Prostate gland (tissue), 2 donors: ENCODE measurements at regions not wholly inside any gene's neighbourhood (a gene's known extent, or its start where the extent isn't known, plus 50 kb on each side); places are given as distances from the start of the nearest gene placed in this dataset.

Source experiments
- DNase-seq: peaks from one replicate; pipeline ENCODE4 v3.0.0-alpha.2; 2019; ENCODE audit warnings: low spot score
- H3K27ac ChIP-seq, 2 donors: fragments of 200-600 bp; sonication (generic); 2 replicates each; pipeline ENCODE4 v1.5.1; 2017 to 2019
- H3K27me3 ChIP-seq: fragments of 200-600 bp; sonication (generic); replicated peaks from 2 replicates; pipeline ENCODE4 v1.5.1; 2019; ENCODE audit not compliant: insufficient read depth
- H3K36me3 ChIP-seq, 2 donors: fragments of 200-600 bp; sonication (generic); 1 replicate in 1 of 2; 2 replicates in 1 of 2; pipeline versions ENCODE4 v1.5.1 to v1.8.1; 2017 to 2019
- H3K4me1 ChIP-seq: fragments of 200-600 bp; sonication (generic); replicated peaks from 2 replicates; pipeline ENCODE4 v1.5.1; 2019
- H3K4me3 ChIP-seq, 2 donors: fragments of 200-600 bp; sonication (generic); 2 replicates each; pipeline ENCODE4 v1.5.1; 2017 to 2019
- H3K9me3 ChIP-seq: fragments of 200-600 bp; sonication (generic); 2 replicates; pipeline ENCODE4 v1.5.1; 2017
- CTCF ChIP-seq, 4 experiments: fragments of 200-600 bp in 2 of 4; fragments of 450-650 bp in 2 of 4; sonication (generic) in 2 of 4; IDR thresholded peaks; 1 replicate in 3 of 4; 2 replicates in 1 of 4; pipeline ENCODE4 v1.5.1; 2016 to 2019; ENCODE audit warnings: antibody characterized with exemption in 4 of 4, mild to moderate bottlenecking in 2 of 4, moderate library complexity in 2 of 4
- POLR2A ChIP-seq: fragments of 450-650 bp; IDR thresholded peaks from one replicate; pipeline ENCODE4 v1.6.1; 2016; ENCODE audit warnings: antibody characterized with exemption, mild to moderate bottlenecking
- POLR2AphosphoS5 ChIP-seq: sonication (generic); formaldehyde crosslinking; IDR thresholded peaks from one replicate; pipeline ENCODE4 v1.6.1; 2017; ENCODE audit warnings: antibody characterized with exemption
- WGBS: methylation state at CpG from one replicate; pipeline ENCODE4 v1.1.5; 2018; 5-methylcytosine and 5-hydroxymethylcytosine counted together
- intact Hi-C: fragments of 100-400 bp; cut with DNase I; formaldehyde crosslinking; loops from one replicate; pipeline ENCODE4 v1.14.2; 2022

DNA sequence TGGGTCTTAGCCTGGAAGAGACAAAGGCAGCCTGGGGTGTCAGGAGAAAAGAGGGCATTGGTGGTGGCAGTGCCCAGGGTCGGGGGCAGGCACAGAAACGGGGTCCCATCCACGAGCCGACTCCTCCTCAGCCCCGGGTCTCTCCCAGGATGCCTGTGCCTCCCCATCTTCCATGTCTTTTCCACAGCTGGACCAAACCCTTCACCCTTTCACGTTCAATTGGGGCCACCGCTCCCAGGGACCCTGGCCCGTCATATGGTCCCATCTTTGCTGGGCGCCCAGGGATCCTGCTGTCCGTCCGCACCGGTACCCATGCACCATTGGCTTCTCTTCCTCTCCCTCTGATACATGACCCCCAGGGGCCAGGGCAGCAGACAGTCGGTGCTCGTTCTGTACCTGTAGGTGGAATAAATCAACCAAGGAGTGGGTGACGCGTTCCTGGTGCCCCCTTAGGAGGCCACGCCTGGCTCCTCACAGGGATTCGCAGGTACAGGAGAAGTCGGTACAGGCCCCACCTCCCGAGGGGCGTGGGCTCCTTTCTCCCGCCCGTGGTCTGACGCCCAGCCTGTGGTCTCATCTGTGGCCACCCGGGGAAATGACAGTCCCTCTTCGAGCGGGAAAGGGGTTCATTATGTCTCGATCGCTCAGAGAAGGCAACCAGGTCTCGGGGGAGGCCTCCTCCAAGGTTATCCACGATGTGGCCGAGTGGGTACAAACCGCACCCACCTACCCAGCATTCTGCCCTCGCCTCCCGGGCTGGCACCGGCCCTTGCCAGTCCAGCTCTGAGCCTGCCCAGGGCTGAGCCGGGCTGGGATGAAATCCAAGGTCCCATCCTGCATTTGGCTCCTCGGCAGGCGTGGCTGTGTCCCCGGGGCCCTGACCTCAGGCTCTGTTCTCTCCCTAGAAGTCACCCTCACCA is 1493.6 kb downstream of the BRD1 start:
- Histone ChIP-seq H3K4me1 (no peaks in the 10 kb centered on the region), H3K36me3 (no peaks in the 10 kb centered on the region), H3K27me3 (no peaks in the 10 kb centered on the region), H3K9me3 (no peaks in the 10 kb centered on the region), H3K4me3 (no peak overlapping the region), H3K27ac (no peak overlapping the region)
- 92% methylated on average over 40 of the region's 40 CpGs for WGBS
- intact Hi-C loops, result loop anchor here (10.0 kb wide), 1 partner anchor 61 kb away; no protein-coding TSS in a partner anchor
- no peak for DNase-seq
- no peak for TF ChIP-seq POLR2AphosphoS5
- no peak for TF ChIP-seq POLR2A

DNA sequence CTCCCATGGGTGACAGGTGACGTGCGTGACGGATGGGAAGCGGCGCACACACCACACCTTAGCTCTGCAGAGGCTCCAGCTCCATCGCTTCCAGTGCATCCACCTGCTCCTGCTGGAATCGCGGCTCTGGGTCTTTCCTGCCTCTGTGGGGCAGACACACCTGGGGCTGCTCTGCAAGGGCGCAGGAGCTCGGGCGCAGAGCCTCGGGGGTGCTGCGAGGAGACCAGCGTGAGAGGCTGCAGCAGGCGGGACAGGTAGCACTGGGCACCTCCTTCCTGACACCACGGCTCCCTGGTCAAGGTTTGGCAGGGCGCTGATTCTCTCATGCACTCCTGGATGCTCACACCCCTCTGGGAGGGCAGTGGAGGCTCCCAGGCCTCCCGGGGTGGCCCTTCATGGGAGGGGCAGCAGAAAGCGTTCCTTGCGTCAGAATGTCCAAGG is 1494.3 kb downstream of the BRD1 start:
- 93% methylated on average over 20 of the region's 20 CpGs for WGBS

DNA sequence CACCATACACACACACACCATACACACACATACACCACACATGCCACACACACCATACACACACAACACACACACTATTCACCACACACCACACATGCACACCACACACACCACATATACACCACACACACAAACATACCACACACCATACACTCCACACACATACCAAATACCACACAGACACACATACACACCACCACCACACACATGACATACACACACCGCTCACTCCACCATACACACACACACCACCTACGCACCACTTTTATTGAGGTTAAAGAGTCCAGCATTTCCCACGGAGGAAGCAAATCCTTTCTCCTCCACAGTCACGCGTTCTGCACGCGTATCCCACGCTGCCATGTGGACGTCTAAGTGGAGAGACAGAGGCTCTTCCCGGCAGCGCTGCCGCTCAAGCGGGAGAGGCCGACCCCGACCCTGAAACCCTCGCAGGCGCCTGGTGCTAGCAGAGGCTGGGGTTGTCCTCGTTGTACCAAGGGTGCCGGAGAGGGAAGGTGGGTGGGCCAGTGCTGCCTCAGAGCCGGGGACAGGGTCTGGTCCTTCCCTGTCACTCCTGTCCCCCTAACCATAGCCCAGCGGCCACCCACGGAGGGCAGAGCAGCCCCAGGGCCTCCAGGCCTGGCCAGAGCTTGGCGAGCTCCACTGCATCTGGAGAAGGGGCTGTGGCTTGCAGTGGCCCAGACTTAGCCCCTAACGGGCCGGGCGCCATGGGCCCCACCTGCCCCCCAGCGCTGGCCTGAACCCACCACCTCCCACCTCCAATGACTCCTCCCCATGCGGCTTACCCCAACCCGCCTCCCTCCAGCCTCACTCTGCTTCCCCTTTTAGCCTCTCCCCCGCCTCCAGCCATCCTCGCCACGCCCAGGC is 1495.0 kb downstream of the BRD1 start:
- no peak for DNase-seq
- WGBS, result 89% methylated on average over 32 of the region's 32 CpGs
- Histone ChIP-seq H3K36me3 (no peaks in the 10 kb centered on the region), H3K27ac (no peak overlapping the region), H3K4me1 (no peaks in the 10 kb centered on the region), H3K27me3 (no peaks in the 10 kb centered on the region), H3K9me3 (no peaks in the 10 kb centered on the region), H3K4me3 (no peak overlapping the region)
- TF ChIP-seq POLR2AphosphoS5 (no peak), POLR2A (no peak), CTCF (IDR thresholded peaks at IDR 0.05) (no peak)
- intact Hi-C loops, result loop anchor here (10.0 kb wide), 1 partner anchor 62 kb away; no protein-coding TSS in a partner anchor

More for the DNA sequence above, 1494.3 kb downstream of the BRD1 start:
- no peak for DNase-seq
- H3K4me3 ChIP-seq, result no peak overlapping the region
- H3K9me3 ChIP-seq, result no peaks in the 10 kb centered on the region
- H3K4me1 ChIP-seq, result no peaks in the 10 kb centered on the region
- no peaks in the 10 kb centered on the region for H3K27me3 ChIP-seq
- TF ChIP-seq POLR2AphosphoS5 (no peak), CTCF (IDR thresholded peaks at IDR 0.05) (no peak), POLR2A (no peak)
- H3K27ac ChIP-seq, result no peak overlapping the region
- H3K36me3 ChIP-seq, result no peaks in the 10 kb centered on the region
- intact Hi-C loops, result loop anchor here (10.0 kb wide), 1 partner anchor 61 kb away; no protein-coding TSS in a partner anchor

- Histone ChIP-seq H3K27me3 (no peaks in the 10 kb centered on the region), H3K27ac (no peak overlapping the region), H3K4me3 (no peak overlapping the region), H3K36me3 (no peaks in the 10 kb centered on the region), H3K4me1 (no peaks in the 10 kb centered on the region), H3K9me3 (no peaks in the 10 kb centered on the region)
- TF ChIP-seq POLR2A (no peak), CTCF (IDR thresholded peaks at IDR 0.05) (no peak), POLR2AphosphoS5 (no peak)
- no peak for DNase-seq
- intact Hi-C loops, result loop anchor here (10.0 kb wide), 1 partner anchor 63 kb away; no protein-coding TSS in a partner anchor
- WGBS, result 85% methylated on average over 11 of the region's 12 CpGs
Observed at GRCh38 chr22:48331691-48332220, 1495.9 kb downstream of the BRD1 start.

GRCh38 chr22:48331266-48331665 is 1496.4 kb downstream of the BRD1 start:
- no peak for TF ChIP-seq POLR2AphosphoS5
- TF ChIP-seq POLR2A, result no peak
- TF ChIP-seq CTCF (IDR thresholded peaks at IDR 0.05), result no peak
- H3K9me3 ChIP-seq, result no peaks in the 10 kb centered on the region
- intact Hi-C loops, result loop anchor here (10.0 kb wide), 1 partner anchor 64 kb away; no protein-coding TSS in a partner anchor
- no peaks in the 10 kb centered on the region for H3K27me3 ChIP-seq
- 98% methylated on average over 9 of the region's 9 CpGs for WGBS
- no peak overlapping the region for H3K4me3 ChIP-seq
- no peaks in the 10 kb centered on the region for H3K4me1 ChIP-seq
- no peaks in the 10 kb centered on the region for H3K36me3 ChIP-seq
- no peak for DNase-seq
- H3K27ac ChIP-seq, result no peak overlapping the region
